ENCODE measurements at regions not wholly inside any gene's neighbourhood (a gene's known extent, or its start where the extent isn't known, plus 50 kb on each side); places are given as distances from the start of the nearest gene placed in this dataset.

GRCh38 chr4:138047290-138047689 lies 194.9 kb downstream of the SLC7A11 start:
- RAD21 ChIA-PET (ENCODE audit: unreplicated experiment) = no interaction called here
- intact Hi-C loops (cut with micrococcal nuclease; ENCODE audit: unreplicated experiment) (no loop called here), in situ Hi-C loops (cut with MboI) (no loop called here)
- TF ChIP-seq GABPA (IDR thresholded peaks at IDR 0.05; ENCODE audit: low read depth) = no peak
- TF ChIP-seq CREB1 (IDR thresholded peaks at IDR 0.05; ENCODE audit: low read depth) = no peak
- Histone ChIP-seq H3K27ac (ENCODE audit: control insufficient read depth, insufficient read depth) (no peak overlapping the region), H3K4me2 (ENCODE audit: control insufficient read depth, insufficient read depth) (no peak overlapping the region), H3K9ac (ENCODE audit: control insufficient read depth, insufficient read depth, low read length) (no peak overlapping the region), H4K20me1 (ENCODE audit: control insufficient read depth, insufficient read depth) (no peaks in the 10 kb centered on the region), H3K36me3 (ENCODE audit: control insufficient read depth in 2 of 2, insufficient read depth in 2 of 2, low read length in 1 of 2) (no peaks in the 10 kb centered on the region), H3K4me1 (ENCODE audit: control insufficient read depth, insufficient read depth, low read length) (no peaks in the 10 kb centered on the region), H3K4me3 (no peak overlapping the region), H3K79me2 (ENCODE audit: control insufficient read depth, insufficient read depth, low read length) (no peaks in the 10 kb centered on the region), H3K9me3 (replicated peaks; ENCODE audit: control insufficient read depth, insufficient read depth, low read length) (no peaks in the 10 kb centered on the region), H3K27me3 (replicated peaks in 1 of 2; ENCODE audit: control insufficient read depth in 2 of 2, insufficient read depth in 2 of 2, low read length in 1 of 2) (no peaks in the 10 kb centered on the region), H2AFZ (ENCODE audit: control insufficient read depth, low read depth, low read length) (no peak overlapping the region)
- SMC1A ChIA-PET (ENCODE audit: uncharacterized antibody, unreplicated experiment) = interaction anchor here (1.5 to 1.7 kb wide), 2 partner anchors 12 to 28 kb away, joined by 4 to 5 read pairs; no protein-coding TSS in a partner anchor
- FAIRE-seq (no peak), ATAC-seq (no peak), DNase-seq (ENCODE audit: low read depth, low spot score) (no peak)
- POLR2A ChIA-PET = no interaction called here
- BruUV-seq (replicated peaks) = no TSS peak
- CTCF ChIA-PET = interaction anchor here (1.2 kb wide), 1 partner anchor 11 kb away, joined by 3 read pairs; no protein-coding TSS in a partner anchor
- 25% methylated on average over 5 of the region's 5 CpGs for WGBS (ENCODE audit: insufficient coverage, insufficient replicate concordance, low lambda C conversion rate, missing lambda C conversion rate)

GRCh38 chr4:138045036-138045435 lies 197.1 kb downstream of the SLC7A11 start:
- H3K36me3 ChIP-seq (ENCODE audit: control insufficient read depth in 2 of 2, insufficient read depth in 2 of 2, low read length in 1 of 2) = no peaks in the 10 kb centered on the region
- no peak overlapping the region for H3K27ac ChIP-seq (ENCODE audit: control insufficient read depth, insufficient read depth)
- in situ Hi-C loops (cut with MboI) (no loop called here), intact Hi-C loops (cut with micrococcal nuclease; ENCODE audit: unreplicated experiment) (no loop called here)
- H3K27me3 ChIP-seq (replicated peaks in 1 of 2; ENCODE audit: control insufficient read depth in 2 of 2, insufficient read depth in 2 of 2, low read length in 1 of 2) = no peaks in the 10 kb centered on the region
- H2AFZ ChIP-seq (ENCODE audit: control insufficient read depth, low read depth, low read length) = no peak overlapping the region
- H3K4me1 ChIP-seq (ENCODE audit: control insufficient read depth, insufficient read depth, low read length) = no peaks in the 10 kb centered on the region
- H3K9ac ChIP-seq (ENCODE audit: control insufficient read depth, insufficient read depth, low read length) = no peak overlapping the region
- 32% methylated on average over 3 of the region's 3 CpGs for WGBS (ENCODE audit: insufficient coverage, insufficient replicate concordance, low lambda C conversion rate, missing lambda C conversion rate)
- ChIA-PET SMC1A (ENCODE audit: uncharacterized antibody, unreplicated experiment) (interaction anchor here (1.1 to 1.4 kb wide), 2 partner anchors 9 to 45 kb away, joined by 3 read pairs; no protein-coding TSS in a partner anchor), CTCF (interaction anchor here (1.2 to 1.8 kb wide), 2 partner anchors 10 to 138 kb away, joined by 3 to 5 read pairs; no protein-coding TSS in a partner anchor), RAD21 (ENCODE audit: unreplicated experiment) (interaction anchor here (1.5 to 1.6 kb wide), 2 partner anchors 45 to 826 kb away, joined by 3 to 5 read pairs; no protein-coding TSS in a partner anchor), POLR2A (no interaction called here)
- ATAC-seq = no peak
- DNase-seq (ENCODE audit: low read depth, low spot score) = no peak
- BruUV-seq (replicated peaks) = no TSS peak
- no peak overlapping the region for H3K4me3 ChIP-seq
- H4K20me1 ChIP-seq (ENCODE audit: control insufficient read depth, insufficient read depth) = no peaks in the 10 kb centered on the region
- no peaks in the 10 kb centered on the region for H3K9me3 ChIP-seq (replicated peaks; ENCODE audit: control insufficient read depth, insufficient read depth, low read length)
- FAIRE-seq = no peak
- no peak overlapping the region for H3K4me2 ChIP-seq (ENCODE audit: control insufficient read depth, insufficient read depth)
- H3K79me2 ChIP-seq (ENCODE audit: control insufficient read depth, insufficient read depth, low read length) = no peaks in the 10 kb centered on the region
- TF ChIP-seq SKIL (IDR thresholded peaks at IDR 0.05; ENCODE audit: low read depth, poor library complexity, severe bottlenecking) = no peak
- no peak for TF ChIP-seq KLF5 (IDR thresholded peaks at IDR 0.05; ENCODE audit: partially characterized antibody)
- TF ChIP-seq STAT1 (conservative IDR thresholded peaks at IDR 0.05) = no peak
- no peak for TF ChIP-seq RELB (IDR thresholded peaks at IDR 0.05; ENCODE audit: low read depth)
- TF ChIP-seq CREB1 (IDR thresholded peaks at IDR 0.05; ENCODE audit: low read depth) = no peak
- TF ChIP-seq EGR1 (IDR thresholded peaks at IDR 0.05; ENCODE audit: borderline replicate concordance in 1 of 2, low read depth in 2 of 2, low read length in 2 of 2) = no peak
- no peak for TF ChIP-seq RUNX3 (IDR thresholded peaks at IDR 0.05; ENCODE audit: low read length)
- no peak for TF ChIP-seq TBL1XR1 (IDR thresholded peaks at IDR 0.05; ENCODE audit: low read depth, low read length)
- no peak for TF ChIP-seq MAX (IDR thresholded peaks at IDR 0.05; ENCODE audit: low read depth, low read length)
- TF ChIP-seq CHD4 (IDR thresholded peaks at IDR 0.05) = no peak
- TF ChIP-seq USF1 (IDR thresholded peaks at IDR 0.05; ENCODE audit: borderline replicate concordance, extremely low read length, insufficient read depth, low read depth, low read length) = no peak
- no peak for TF ChIP-seq POLR2AphosphoS5 (IDR thresholded peaks at IDR 0.05; ENCODE audit: low read length)

All from GM12878 (cell line).